ENCODE measurements at regions not wholly inside any gene's neighbourhood (a gene's known extent, or its start where the extent isn't known, plus 50 kb on each side); places are given as distances from the start of the nearest gene placed in this dataset.
"Not testable (repeated sequence)": the region's sequence is repeated elsewhere in the genome, so short reads cannot be mapped to it uniquely, and the experiment has no call there.

- ATAC-seq (no peak), DNase-seq (no peak)
- intact Hi-C loops (cut with DNase I, micrococcal nuclease), result no loop called here
Observed at GRCh38 chr4:141562649-141563048, 73.7 kb upstream of the IL15 start.

- intact Hi-C loops (cut with DNase I, micrococcal nuclease), result no loop called here
Observed at GRCh38 chr4:141563723-141564122, 72.7 kb upstream of the IL15 start.

GRCh38 chr4:141564961-141565360, 71.4 kb upstream of the IL15 start:
- DNase-seq; ATAC-seq; intact Hi-C loops (cut with DNase I, micrococcal nuclease): not testable (repeated sequence)

More at GRCh38 chr4:141563723-141564122, 72.7 kb upstream of the IL15 start:
- ATAC-seq (no peak), DNase-seq (no peak)

GRCh38 chr4:141565379-141566089, 70.8 kb upstream of the IL15 start:
- intact Hi-C loops (cut with DNase I, micrococcal nuclease), result no loop called here
- peak; percentile 28 for ATAC-seq
- no peak for DNase-seq

GRCh38 chr4:141567326-141567915, 69.0 kb upstream of the IL15 start:
- no peak for DNase-seq
- peak; percentile 80 for ATAC-seq
- intact Hi-C loops (cut with DNase I, micrococcal nuclease), result no loop called here

GRCh38 chr4:141569141-141569540, 67.2 kb upstream of the IL15 start:
- ATAC-seq (no peak), DNase-seq (no peak)
- intact Hi-C loops (cut with DNase I, micrococcal nuclease), result no loop called here

- intact Hi-C loops (cut with DNase I, micrococcal nuclease), result no loop called here
- ATAC-seq, result no peak
Observed at GRCh38 chr4:141570290-141570689, 66.1 kb upstream of the IL15 start.

GRCh38 chr4:141571362-141571761, 65.0 kb upstream of the IL15 start:
- DNase-seq (no peak), ATAC-seq (no peak)
- intact Hi-C loops (cut with DNase I, micrococcal nuclease), result no loop called here

More at GRCh38 chr4:141570290-141570689, 66.1 kb upstream of the IL15 start:
- DNase-seq, result no peak

GRCh38 chr4:141571793-141572192, 64.6 kb upstream of the IL15 start:
- DNase-seq (no peak), ATAC-seq (no peak)
- intact Hi-C loops (cut with DNase I, micrococcal nuclease), result no loop called here

- intact Hi-C loops (cut with DNase I, micrococcal nuclease), result no loop called here
- no peak for ATAC-seq
- DNase-seq, result no peak
Observed at GRCh38 chr4:141573678-141574077, 62.7 kb upstream of the IL15 start.

GRCh38 chr4:141575884-141576283, 60.5 kb upstream of the IL15 start:
- no peak for ATAC-seq
- DNase-seq, result no peak
- intact Hi-C loops (cut with DNase I, micrococcal nuclease), result no loop called here

GRCh38 chr4:141576585-141577110, 59.7 kb upstream of the IL15 start:
- DNase-seq (no peak), ATAC-seq (no peak)
- intact Hi-C loops (cut with DNase I, micrococcal nuclease), result no loop called here

GRCh38 chr4:141578451-141578850, 57.9 kb upstream of the IL15 start:
- ATAC-seq (no peak), DNase-seq (no peak)
- intact Hi-C loops (cut with DNase I, micrococcal nuclease), result no loop called here

GRCh38 chr4:141580523-141580922, 55.9 kb upstream of the IL15 start:
- ATAC-seq, result no peak
- intact Hi-C loops (cut with DNase I, micrococcal nuclease), result no loop called here
- no peak for DNase-seq
